T-helper 2 cell treated with Interferon-gamma antibody and Interleukin-4, amounts not matched to agents 5 μg/mL and 100 μg/mL, for 36 hours (primary cell): ENCODE measurements at regions not wholly inside any gene's neighbourhood (a gene's known extent, or its start where the extent isn't known, plus 50 kb on each side); places are given as distances from the start of the nearest gene placed in this dataset.

Experiments used
- DNase-seq: peaks from one replicate; pipeline ENCODE4 v3.0.0; 2021; ENCODE audit warnings: low spot score
- H3K27ac Mint-ChIP-seq: one replicate; pipeline ENCODE4 v1.8.0; 2021; ENCODE audit warnings: mild to moderate bottlenecking, mixed read lengths
- H3K27me3 Mint-ChIP-seq: one replicate; pipeline ENCODE4 v1.8.0; 2021; ENCODE audit warnings: low read depth, mixed read lengths
- H3K36me3 Mint-ChIP-seq: one replicate; pipeline ENCODE4 v1.8.0; 2021; ENCODE audit warnings: low read depth, mixed read lengths
- H3K4me1 Mint-ChIP-seq: one replicate; pipeline ENCODE4 v1.8.0; 2021; ENCODE audit warnings: low read depth, mixed read lengths
- H3K4me3 Mint-ChIP-seq: one replicate; pipeline ENCODE4 v1.8.0; 2022; ENCODE audit warnings: mild to moderate bottlenecking, moderate library complexity, mixed read lengths
- H3K9me3 Mint-ChIP-seq: one replicate; pipeline ENCODE4 v1.8.0; 2021; ENCODE audit warnings: mixed read lengths

- H3K27me3 Mint-ChIP-seq = no peaks in the 10 kb centered on the region
- no peaks in the 10 kb centered on the region for H3K4me1 Mint-ChIP-seq
- H3K36me3 Mint-ChIP-seq = no peaks in the 10 kb centered on the region
- DNase-seq = no peak
- H3K9me3 Mint-ChIP-seq = peaks cover 12% of the 10 kb centered on the region
- no peak overlapping the region for H3K4me3 Mint-ChIP-seq
- no peak overlapping the region for H3K27ac Mint-ChIP-seq
Measured at GRCh38 chr10:34922138-34922537, 107.0 kb upstream of the PARD3 start.

GRCh38 chr10:34920578-34920977 lies 105.5 kb upstream of the PARD3 start:
- Mint-ChIP-seq H3K4me3 (no peak overlapping the region), H3K4me1 (no peaks in the 10 kb centered on the region), H3K36me3 (no peaks in the 10 kb centered on the region), H3K9me3 (peaks cover 12% of the 10 kb centered on the region), H3K27me3 (no peaks in the 10 kb centered on the region), H3K27ac (no peak overlapping the region)
- no peak for DNase-seq

GRCh38 chr10:34918776-34919315 lies 103.8 kb upstream of the PARD3 start:
- Mint-ChIP-seq H3K27ac (no peak overlapping the region), H3K9me3 (peaks cover 1% of the 10 kb centered on the region), H3K36me3 (no peaks in the 10 kb centered on the region), H3K27me3 (no peaks in the 10 kb centered on the region), H3K4me1 (no peaks in the 10 kb centered on the region), H3K4me3 (no peak overlapping the region)
- DNase-seq = no peak

- Mint-ChIP-seq H3K27me3 (no peaks in the 10 kb centered on the region), H3K9me3 (no peaks in the 10 kb centered on the region), H3K4me3 (no peak overlapping the region), H3K27ac (no peak overlapping the region), H3K36me3 (no peaks in the 10 kb centered on the region), H3K4me1 (no peaks in the 10 kb centered on the region)
- DNase-seq = no peak
Measured at GRCh38 chr10:34918060-34918775, 103.1 kb upstream of the PARD3 start.

GRCh38 chr10:34916314-34916713 lies 101.2 kb upstream of the PARD3 start:
- no peak for DNase-seq
- Mint-ChIP-seq H3K4me1 (no peaks in the 10 kb centered on the region), H3K27ac (no peak overlapping the region), H3K36me3 (no peaks in the 10 kb centered on the region), H3K9me3 (no peaks in the 10 kb centered on the region), H3K4me3 (no peak overlapping the region), H3K27me3 (no peaks in the 10 kb centered on the region)

GRCh38 chr10:34912771-34913170 lies 97.7 kb upstream of the PARD3 start:
- Mint-ChIP-seq H3K9me3 (no peaks in the 10 kb centered on the region), H3K4me3 (no peak overlapping the region), H3K4me1 (no peaks in the 10 kb centered on the region), H3K27ac (no peak overlapping the region), H3K27me3 (no peaks in the 10 kb centered on the region), H3K36me3 (no peaks in the 10 kb centered on the region)
- DNase-seq = no peak

GRCh38 chr10:34911661-34912205 lies 96.6 kb upstream of the PARD3 start:
- H3K4me1 Mint-ChIP-seq = no peaks in the 10 kb centered on the region
- no peak for DNase-seq

GRCh38 chr10:34908481-34908880 lies 93.4 kb upstream of the PARD3 start:
- H3K4me3 Mint-ChIP-seq = no peak overlapping the region
- H3K27ac Mint-ChIP-seq = no peak overlapping the region
- no peak for DNase-seq
- no peaks in the 10 kb centered on the region for H3K4me1 Mint-ChIP-seq
- no peaks in the 10 kb centered on the region for H3K27me3 Mint-ChIP-seq
- H3K9me3 Mint-ChIP-seq = no peaks in the 10 kb centered on the region
- H3K36me3 Mint-ChIP-seq = no peaks in the 10 kb centered on the region

More at GRCh38 chr10:34911661-34912205, 96.6 kb upstream of the PARD3 start:
- H3K27me3 Mint-ChIP-seq = no peaks in the 10 kb centered on the region
- no peak overlapping the region for H3K4me3 Mint-ChIP-seq
- no peak overlapping the region for H3K27ac Mint-ChIP-seq
- no peaks in the 10 kb centered on the region for H3K9me3 Mint-ChIP-seq
- H3K36me3 Mint-ChIP-seq = no peaks in the 10 kb centered on the region

- Mint-ChIP-seq H3K27me3 (no peaks in the 10 kb centered on the region), H3K4me1 (no peaks in the 10 kb centered on the region), H3K27ac (no peak overlapping the region), H3K9me3 (no peaks in the 10 kb centered on the region), H3K4me3 (no peak overlapping the region), H3K36me3 (no peaks in the 10 kb centered on the region)
- no peak for DNase-seq
Measured at GRCh38 chr10:34907743-34908430, 92.8 kb upstream of the PARD3 start.

- H3K27ac Mint-ChIP-seq = no peak overlapping the region
- H3K36me3 Mint-ChIP-seq = no peaks in the 10 kb centered on the region
- H3K4me1 Mint-ChIP-seq = no peaks in the 10 kb centered on the region
- H3K9me3 Mint-ChIP-seq = no peaks in the 10 kb centered on the region
- no peaks in the 10 kb centered on the region for H3K27me3 Mint-ChIP-seq
- DNase-seq = no peak
- no peak overlapping the region for H3K4me3 Mint-ChIP-seq
Measured at GRCh38 chr10:34906067-34906965, 91.2 kb upstream of the PARD3 start.

- no peak overlapping the region for H3K27ac Mint-ChIP-seq
- DNase-seq = no peak
- H3K9me3 Mint-ChIP-seq = no peaks in the 10 kb centered on the region
Measured at GRCh38 chr10:34905200-34905927, 90.3 kb upstream of the PARD3 start.

GRCh38 chr10:34904191-34904590 lies 89.1 kb upstream of the PARD3 start:
- H3K36me3 Mint-ChIP-seq = no peaks in the 10 kb centered on the region
- no peak for DNase-seq
- H3K4me1 Mint-ChIP-seq = no peaks in the 10 kb centered on the region
- H3K27me3 Mint-ChIP-seq = no peaks in the 10 kb centered on the region
- H3K27ac Mint-ChIP-seq = no peak overlapping the region
- no peak overlapping the region for H3K4me3 Mint-ChIP-seq
- H3K9me3 Mint-ChIP-seq = no peaks in the 10 kb centered on the region

More at GRCh38 chr10:34905200-34905927, 90.3 kb upstream of the PARD3 start:
- H3K4me3 Mint-ChIP-seq = no peak overlapping the region
- no peaks in the 10 kb centered on the region for H3K27me3 Mint-ChIP-seq
- H3K36me3 Mint-ChIP-seq = no peaks in the 10 kb centered on the region
- H3K4me1 Mint-ChIP-seq = no peaks in the 10 kb centered on the region

- Mint-ChIP-seq H3K36me3 (no peaks in the 10 kb centered on the region), H3K4me1 (no peaks in the 10 kb centered on the region), H3K9me3 (no peaks in the 10 kb centered on the region), H3K27ac (no peak overlapping the region), H3K27me3 (no peaks in the 10 kb centered on the region), H3K4me3 (no peak overlapping the region)
- no peak for DNase-seq
Measured at GRCh38 chr10:34899161-34899560, 84.1 kb upstream of the PARD3 start.
